ENCODE measurements at regions not wholly inside any gene's neighbourhood (a gene's known extent, or its start where the extent isn't known, plus 50 kb on each side); places are given as distances from the start of the nearest gene placed in this dataset.

DNA sequence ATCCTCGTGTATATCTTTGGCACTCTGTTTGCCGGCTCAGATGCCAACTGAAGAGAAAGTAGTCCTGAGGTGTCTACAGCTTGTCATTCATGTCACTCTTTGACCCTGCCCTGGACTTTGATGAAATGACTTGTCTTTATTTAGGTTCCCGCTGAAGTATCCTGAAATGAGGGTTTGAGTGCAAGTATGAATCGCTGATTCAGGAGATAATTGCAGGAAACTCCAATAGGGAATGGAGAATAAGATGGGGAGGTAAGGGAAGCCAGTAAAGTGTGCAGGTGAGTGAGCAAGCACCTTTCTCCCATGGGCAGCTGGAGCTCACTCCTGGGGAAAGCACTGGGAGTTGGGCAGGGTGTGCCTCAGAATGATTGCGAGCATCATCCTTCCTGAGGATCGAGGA, 50.3 kb upstream of the ZFR start:
- DNase-seq (no peak), ATAC-seq (replicated peaks) (no peak)
- Mint-ChIP-seq H3K4me1 (peaks cover 13 to 19% of the 10 kb centered on the region in 2 donors), H3K27ac (no peak overlapping the region), H3K36me3 (no peaks in the 10 kb centered on the region), H3K9me3 (no peaks in the 10 kb centered on the region), H3K4me3 (no peak overlapping the region), H3K27me3 (peaks cover 12% of the 10 kb centered on the region in 2 donors)

Measured in stimulated activated naive B cell treated with anti-CD40 and anti-IgM and Interleukin-4, amounts not matched to agents 10 μg/mL and 1 μg/mL and 100 μg/mL, for 72 hours (primary cell).